Transverse colon (tissue), 4 donors: ENCODE measurements at regions not wholly inside any gene's neighbourhood (a gene's known extent, or its start where the extent isn't known, plus 50 kb on each side); places are given as distances from the start of the nearest gene placed in this dataset.

Source experiments
- DNase-seq: peaks from one replicate; pipeline ENCODE4 v3.0.0-alpha.2; 2019
- H3K27ac ChIP-seq, 4 donors: fragments of 200-600 bp; sonication (generic); 2 replicates each; pipeline ENCODE4 v1.5.1; 2016 to 2018; ENCODE audit warnings: inconsistent platforms in 4 of 4
- H3K27me3 ChIP-seq: fragments of 200-600 bp; sonication (generic); 2 replicates; pipeline ENCODE4 v1.5.1; 2017; ENCODE audit warnings: inconsistent platforms
- H3K36me3 ChIP-seq, 4 donors: fragments of 200-600 bp; sonication (generic); 2 replicates each; pipeline ENCODE4 v1.5.1; 2017 to 2019; ENCODE audit warnings: inconsistent platforms in 4 of 4
- H3K4me1 ChIP-seq, 4 donors: fragments of 200-600 bp; sonication (generic); 2 replicates each; pipeline ENCODE4 v1.5.1; 2017 to 2020; ENCODE audit warnings: inconsistent platforms in 4 of 4
- H3K4me3 ChIP-seq, 4 donors: fragments of 200-600 bp; sonication (generic); 1 replicate in 1 of 4; 2 replicates in 3 of 4; pipeline versions ENCODE4 v1.5.1 to v1.6.1; 2017 to 2019; ENCODE audit warnings: inconsistent platforms in 4 of 4
- H3K9me3 ChIP-seq, 2 donors: fragments of 200-600 bp; sonication (generic); 2 replicates each; pipeline ENCODE4 v1.5.1; 2017 to 2019; ENCODE audit warnings: inconsistent platforms in 2 of 2
- EP300 ChIP-seq: sonication (generic); formaldehyde crosslinking; IDR thresholded peaks from one replicate; pipeline ENCODE4 v1.6.1; 2017; ENCODE audit warnings: antibody characterized with exemption, low read depth
- POLR2A ChIP-seq: fragments of 450-650 bp; IDR thresholded peaks from one replicate; pipeline ENCODE4 v1.6.1; 2016; ENCODE audit warnings: antibody characterized with exemption, mild to moderate bottlenecking, moderate library complexity
- POLR2AphosphoS5 ChIP-seq, 3 donors: sonication (generic); formaldehyde crosslinking; IDR thresholded peaks; one replicate each; pipeline ENCODE4 v1.6.1; 2016; ENCODE audit warnings: antibody characterized with exemption in 3 of 3
- WGBS, 2 donors: methylation state at CpG; one replicate each; pipeline ENCODE4 v1.1.5; 2018; ENCODE audit warnings: low coverage in 1 of 2; 5-methylcytosine and 5-hydroxymethylcytosine counted together
- in situ Hi-C, 4 donors: fragments of 200-750 bp; cut with MboI; loops; one replicate each; pipeline versions ENCODE4 v1.15.0 to v1.15.1; 2017; ENCODE audit warnings: low sequenced_read_pairs in 3 of 4, low pct_ligation_motif_present in 1 of 4, low pct_unique_long_range_greater_than_20kb in 1 of 4
- intact Hi-C: fragments of 100-400 bp; cut with DNase I; formaldehyde crosslinking; loops from one replicate; pipeline ENCODE4 v1.15.1; 2023; ENCODE audit warnings: low total_unique reads
- TF ChIP-seq, protein P1 (sequence below), 5 experiments: fragments of 200-600 bp in 3 of 5; fragments of 450-650 bp in 2 of 5; sonication (generic) in 3 of 5; IDR thresholded peaks; 1 replicate in 2 of 5; 2 replicates in 3 of 5; pipeline ENCODE4 v1.5.1; 2016 to 2017; ENCODE audit warnings: antibody characterized with exemption in 5 of 5, inconsistent platforms in 3 of 5, mild to moderate bottlenecking in 2 of 5, moderate library complexity in 1 of 5

DNA sequence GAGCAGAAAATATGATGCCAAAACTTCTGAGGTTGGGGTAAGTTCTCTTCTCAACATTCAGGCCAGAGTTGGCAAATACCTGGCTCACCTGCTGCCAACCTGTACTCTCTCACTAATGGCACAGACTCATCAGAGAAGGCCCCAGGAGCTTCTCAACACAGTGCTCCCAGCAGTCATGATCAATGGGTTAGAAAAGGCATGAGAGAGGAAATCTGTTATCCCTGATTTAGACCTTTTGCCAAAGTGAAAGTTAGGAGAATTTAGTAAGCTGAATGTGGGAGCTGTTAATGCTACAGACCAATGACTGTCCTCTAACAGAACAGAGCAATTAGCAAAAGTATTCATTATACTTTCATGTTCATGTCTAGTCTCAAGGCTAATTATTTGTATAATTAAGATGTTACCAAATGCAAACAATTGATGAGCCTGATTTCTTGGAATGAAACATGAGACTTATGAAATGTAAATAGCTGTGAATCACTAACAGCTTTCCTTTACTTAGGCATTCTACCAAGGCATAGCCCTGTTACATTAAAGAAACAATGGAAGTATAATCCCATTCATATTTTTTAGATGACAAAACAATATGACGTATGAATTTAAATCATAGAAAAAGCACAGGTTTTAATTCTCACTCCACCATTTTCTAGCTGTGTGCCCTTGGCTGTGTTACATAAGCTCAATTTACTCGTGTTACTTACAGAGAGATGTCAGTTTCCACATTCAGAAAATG is 68.7 kb upstream of the MARCHF10 start:
- Histone ChIP-seq H3K9me3 (no peaks in the 10 kb centered on the region), H3K4me3 (no peak overlapping the region), H3K27ac (no peak overlapping the region), H3K27me3 (no peaks in the 10 kb centered on the region), H3K36me3 (no peaks in the 10 kb centered on the region), H3K4me1 (no peaks in the 10 kb centered on the region)
- in situ Hi-C loops, result no loop called here
- 60 to 88% methylated on average over 2 of the region's 2 CpGs for WGBS, 2 donors
- intact Hi-C loops, result no loop called here
- TF ChIP-seq POLR2AphosphoS5 (IDR thresholded peaks at IDR 0.05) (no peak), POLR2A (no peak), EP300 (no peak)
- TF ChIP-seq, protein P1, sequence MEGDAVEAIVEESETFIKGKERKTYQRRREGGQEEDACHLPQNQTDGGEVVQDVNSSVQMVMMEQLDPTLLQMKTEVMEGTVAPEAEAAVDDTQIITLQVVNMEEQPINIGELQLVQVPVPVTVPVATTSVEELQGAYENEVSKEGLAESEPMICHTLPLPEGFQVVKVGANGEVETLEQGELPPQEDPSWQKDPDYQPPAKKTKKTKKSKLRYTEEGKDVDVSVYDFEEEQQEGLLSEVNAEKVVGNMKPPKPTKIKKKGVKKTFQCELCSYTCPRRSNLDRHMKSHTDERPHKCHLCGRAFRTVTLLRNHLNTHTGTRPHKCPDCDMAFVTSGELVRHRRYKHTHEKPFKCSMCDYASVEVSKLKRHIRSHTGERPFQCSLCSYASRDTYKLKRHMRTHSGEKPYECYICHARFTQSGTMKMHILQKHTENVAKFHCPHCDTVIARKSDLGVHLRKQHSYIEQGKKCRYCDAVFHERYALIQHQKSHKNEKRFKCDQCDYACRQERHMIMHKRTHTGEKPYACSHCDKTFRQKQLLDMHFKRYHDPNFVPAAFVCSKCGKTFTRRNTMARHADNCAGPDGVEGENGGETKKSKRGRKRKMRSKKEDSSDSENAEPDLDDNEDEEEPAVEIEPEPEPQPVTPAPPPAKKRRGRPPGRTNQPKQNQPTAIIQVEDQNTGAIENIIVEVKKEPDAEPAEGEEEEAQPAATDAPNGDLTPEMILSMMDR (IDR thresholded peaks at IDR 0.05), result no peak
- no peak for DNase-seq

DNA sequence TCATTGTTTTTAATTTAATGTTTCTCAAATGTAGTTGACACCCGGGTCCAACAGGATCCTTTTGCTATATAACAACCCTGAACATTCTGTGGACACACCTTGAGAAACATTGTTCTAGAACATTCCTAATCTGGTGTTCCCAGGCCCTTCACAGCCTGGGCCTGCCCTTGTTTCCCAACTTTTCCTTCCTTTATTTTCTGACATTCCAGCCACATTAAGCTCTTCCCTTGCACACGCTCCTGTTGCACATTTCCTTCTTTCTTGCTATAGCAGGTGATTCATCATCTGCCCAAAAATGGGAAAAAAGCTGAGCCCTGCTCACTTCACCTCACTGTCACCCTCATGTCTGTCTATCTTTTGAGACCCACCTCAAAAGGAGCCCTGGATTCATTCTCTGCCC is 67.9 kb upstream of the MARCHF10 start:
- no peaks in the 10 kb centered on the region for H3K27me3 ChIP-seq
- no peaks in the 10 kb centered on the region for H3K36me3 ChIP-seq
- no peak overlapping the region for H3K4me3 ChIP-seq
- no peak overlapping the region for H3K27ac ChIP-seq
- DNase-seq, result no peak
- no peaks in the 10 kb centered on the region for H3K9me3 ChIP-seq
- WGBS, 2 donors, result 86 to 88% methylated on average over 1 to 2 of the region's 2 CpGs
- no peak for TF ChIP-seq EP300
- in situ Hi-C loops (no loop called here), intact Hi-C loops (no loop called here)
- H3K4me1 ChIP-seq, result no peaks in the 10 kb centered on the region

- Histone ChIP-seq H3K4me3 (no peak overlapping the region), H3K4me1 (no peaks in the 10 kb centered on the region), H3K27ac (no peak overlapping the region), H3K9me3 (no peaks in the 10 kb centered on the region), H3K27me3 (no peaks in the 10 kb centered on the region), H3K36me3 (no peaks in the 10 kb centered on the region)
- DNase-seq, result no peak
- TF ChIP-seq POLR2A (no peak), EP300 (no peak), POLR2AphosphoS5 (IDR thresholded peaks at IDR 0.05) (no peak)
- TF ChIP-seq, protein P1 (IDR thresholded peaks at IDR 0.05), result no peak
- WGBS, 2 donors, result 72 to 83% methylated on average over 1 to 4 of the region's 4 CpGs
- intact Hi-C loops (no loop called here), in situ Hi-C loops (no loop called here)
These were observed 67.2 kb upstream of the MARCHF10 start for GRCh38 chr17:62875296-62875695.

DNA sequence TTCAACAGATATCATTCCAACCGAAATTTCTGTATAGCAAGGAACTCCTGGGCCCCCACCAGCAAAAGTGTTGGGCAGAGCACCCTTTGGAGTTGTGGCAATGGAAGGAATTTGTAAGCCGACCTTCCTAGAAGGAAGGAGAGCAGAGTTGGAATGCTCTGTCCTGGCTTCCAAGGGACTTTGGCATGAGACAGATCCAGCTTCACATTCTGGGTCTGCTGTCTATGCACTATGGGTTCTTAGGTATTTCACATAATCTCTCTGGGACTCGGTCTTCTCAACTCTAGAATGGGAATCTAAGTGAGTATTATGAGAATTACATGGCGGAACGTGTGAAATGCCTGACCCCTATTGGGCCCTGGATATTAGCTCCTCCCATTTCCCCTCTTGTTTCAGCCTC is 63.2 kb upstream of the MARCHF10 start:
- TF ChIP-seq POLR2A (no peak), POLR2AphosphoS5 (IDR thresholded peaks at IDR 0.05) (no peak), EP300 (no peak)
- TF ChIP-seq, protein P1 (IDR thresholded peaks at IDR 0.05), result no peak
- intact Hi-C loops, result no loop called here
- DNase-seq, result no peak
- no peak overlapping the region for H3K27ac ChIP-seq
- no peak overlapping the region for H3K4me3 ChIP-seq
- no peaks in the 10 kb centered on the region for H3K9me3 ChIP-seq
- no peaks in the 10 kb centered on the region for H3K36me3 ChIP-seq
- 76 to 96% methylated on average over 3 to 5 of the region's 5 CpGs for WGBS, 2 donors
- in situ Hi-C loops, result no loop called here
- H3K4me1 ChIP-seq, result no peaks in the 10 kb centered on the region
- H3K27me3 ChIP-seq, result peaks cover 3% of the 10 kb centered on the region

DNA sequence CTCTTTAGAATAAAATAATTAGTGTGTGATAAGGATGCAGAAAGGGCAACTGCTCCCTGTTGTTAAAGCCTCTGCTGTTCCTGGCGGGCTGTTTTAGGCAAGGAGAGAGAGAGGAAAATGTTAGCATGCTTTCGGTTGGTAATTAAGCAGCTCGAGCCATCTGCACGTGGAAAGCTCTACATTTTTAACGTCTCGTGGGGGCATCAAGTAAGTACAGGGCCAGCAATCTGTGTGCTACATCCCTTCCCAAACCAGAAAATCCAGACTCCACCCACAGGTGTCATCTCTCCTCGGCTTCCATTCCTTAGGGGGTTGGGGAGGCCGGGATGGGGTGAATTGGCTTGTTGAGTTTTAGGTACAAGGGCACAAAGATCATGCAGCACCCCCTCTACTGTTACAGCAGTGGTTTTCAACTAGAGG is 62.4 kb upstream of the MARCHF10 start:
- 42 to 45% methylated on average over 8 of the region's 8 CpGs for WGBS, 2 donors
- intact Hi-C loops, result no loop called here
- no peak overlapping the region for H3K4me3 ChIP-seq
- in situ Hi-C loops, result no loop called here
- H3K27ac ChIP-seq, result no peak overlapping the region
- no peak for TF ChIP-seq POLR2A
- TF ChIP-seq, protein P1 (IDR thresholded peaks at IDR 0.05), result no peak
- TF ChIP-seq EP300, result no peak
- no peak for TF ChIP-seq POLR2AphosphoS5 (IDR thresholded peaks at IDR 0.05)
- H3K9me3 ChIP-seq, result no peaks in the 10 kb centered on the region
- peaks cover 3% of the 10 kb centered on the region for H3K27me3 ChIP-seq
- no peak for DNase-seq
- H3K4me1 ChIP-seq, result no peaks in the 10 kb centered on the region
- H3K36me3 ChIP-seq, result no peaks in the 10 kb centered on the region
